Osteoblast (primary cell): ENCODE measurements at regions not wholly inside any gene's neighbourhood (a gene's known extent, or its start where the extent isn't known, plus 50 kb on each side); places are given as distances from the start of the nearest gene placed in this dataset.

Experiments used
- DNase-seq: peaks from one replicate; pipeline ENCODE4 v3.0.0; 2011; ENCODE audit warnings: low spot score, mixed read lengths; ENCODE audit not compliant: insufficient read length; ENCODE audit errors: missing footprints
- H2AFZ ChIP-seq: 2 replicates; pipeline ENCODE4 v1.6.0; 2011; ENCODE audit warnings: mild to moderate bottlenecking, low read length
- H3K27ac ChIP-seq: 2 replicates; pipeline ENCODE4 v1.5.1; 2011; ENCODE audit warnings: mild to moderate bottlenecking, low read depth, low read length, moderate library complexity
- H3K27me3 ChIP-seq: 2 replicates; pipeline ENCODE4 v1.6.0; 2012; ENCODE audit warnings: mild to moderate bottlenecking, control low read depth, inconsistent platforms, low read length, moderate library complexity; ENCODE audit not compliant: insufficient read depth
- H3K36me3 ChIP-seq: 2 replicates; pipeline ENCODE4 v1.5.1; 2011; ENCODE audit warnings: mild to moderate bottlenecking, low read length, control low read depth, moderate library complexity; ENCODE audit not compliant: insufficient read depth
- H3K4me1 ChIP-seq: 2 replicates; pipeline ENCODE4 v1.5.1; 2011; ENCODE audit warnings: mild to moderate bottlenecking, low read length, control low read depth, moderate library complexity; ENCODE audit not compliant: insufficient read depth
- H3K4me2 ChIP-seq: 2 replicates; pipeline ENCODE4 v1.6.0; 2011; ENCODE audit warnings: mild to moderate bottlenecking, low read length; ENCODE audit not compliant: insufficient read depth
- H3K4me3 ChIP-seq: fragments of 200-600 bp; sonication (generic); 3 replicates; pipeline ENCODE4 v1.5.1; 2012; ENCODE audit warnings: mild to moderate bottlenecking, low read length, inconsistent platforms; ENCODE audit not compliant: insufficient read depth
- H3K79me2 ChIP-seq: 2 replicates; pipeline ENCODE4 v1.6.0; 2012; ENCODE audit warnings: mild to moderate bottlenecking, low read length, control low read depth, inconsistent platforms; ENCODE audit not compliant: insufficient read depth
- H3K9me3 ChIP-seq: 2 replicates; pipeline ENCODE4 v1.5.1; 2011; ENCODE audit warnings: low read depth, low read length, control low read depth
- H4K20me1 ChIP-seq: 2 replicates; pipeline ENCODE4 v1.6.0; 2012; ENCODE audit warnings: mild to moderate bottlenecking, low read length, control low read depth; ENCODE audit not compliant: insufficient read depth
- TF ChIP-seq, protein P1 (sequence below): IDR thresholded peaks from 2 replicates; pipeline ENCODE4 v1.5.1; 2011; ENCODE audit warnings: mild to moderate bottlenecking, low read depth, low read length, moderate library complexity; ENCODE audit errors: extremely low read depth

DNA sequence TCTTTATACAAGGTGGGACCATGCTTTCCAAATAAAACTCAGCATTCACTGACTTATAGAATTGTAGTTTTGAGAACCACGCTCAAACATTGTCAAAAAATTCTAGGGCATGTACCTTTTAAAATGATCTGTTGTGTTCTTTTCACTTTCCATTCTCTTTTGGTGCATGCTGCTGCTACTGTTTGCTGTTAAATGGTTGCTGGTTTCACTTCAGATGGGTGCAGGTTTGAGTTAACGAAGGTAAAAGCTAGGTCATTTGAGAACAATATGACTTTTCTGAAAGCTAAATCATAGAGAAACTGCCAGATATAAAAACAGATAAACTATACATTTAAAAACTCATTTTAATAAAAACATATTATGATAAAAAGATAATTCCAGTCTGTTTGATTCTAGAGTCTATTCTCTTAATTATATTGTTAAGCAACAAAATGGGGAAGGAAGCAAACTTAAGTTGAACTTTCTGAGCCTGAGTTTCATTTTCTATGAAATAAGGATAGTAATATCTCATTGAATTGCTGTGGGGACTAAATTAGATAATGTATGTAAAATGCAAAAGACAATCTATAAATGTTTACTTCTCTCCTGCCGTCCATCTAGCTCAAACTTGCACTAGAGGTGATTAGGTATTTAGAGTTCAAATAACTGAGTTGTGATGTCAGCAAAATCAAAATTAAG is 82.4 kb downstream of the OXSM start:
- H3K27ac ChIP-seq = no peak overlapping the region
- TF ChIP-seq, protein P1, sequence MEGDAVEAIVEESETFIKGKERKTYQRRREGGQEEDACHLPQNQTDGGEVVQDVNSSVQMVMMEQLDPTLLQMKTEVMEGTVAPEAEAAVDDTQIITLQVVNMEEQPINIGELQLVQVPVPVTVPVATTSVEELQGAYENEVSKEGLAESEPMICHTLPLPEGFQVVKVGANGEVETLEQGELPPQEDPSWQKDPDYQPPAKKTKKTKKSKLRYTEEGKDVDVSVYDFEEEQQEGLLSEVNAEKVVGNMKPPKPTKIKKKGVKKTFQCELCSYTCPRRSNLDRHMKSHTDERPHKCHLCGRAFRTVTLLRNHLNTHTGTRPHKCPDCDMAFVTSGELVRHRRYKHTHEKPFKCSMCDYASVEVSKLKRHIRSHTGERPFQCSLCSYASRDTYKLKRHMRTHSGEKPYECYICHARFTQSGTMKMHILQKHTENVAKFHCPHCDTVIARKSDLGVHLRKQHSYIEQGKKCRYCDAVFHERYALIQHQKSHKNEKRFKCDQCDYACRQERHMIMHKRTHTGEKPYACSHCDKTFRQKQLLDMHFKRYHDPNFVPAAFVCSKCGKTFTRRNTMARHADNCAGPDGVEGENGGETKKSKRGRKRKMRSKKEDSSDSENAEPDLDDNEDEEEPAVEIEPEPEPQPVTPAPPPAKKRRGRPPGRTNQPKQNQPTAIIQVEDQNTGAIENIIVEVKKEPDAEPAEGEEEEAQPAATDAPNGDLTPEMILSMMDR = no peak
- no peak overlapping the region for H3K4me2 ChIP-seq
- H3K9me3 ChIP-seq = no peaks in the 10 kb centered on the region
- H4K20me1 ChIP-seq = no peaks in the 10 kb centered on the region
- no peaks in the 10 kb centered on the region for H3K36me3 ChIP-seq
- no peak overlapping the region for H2AFZ ChIP-seq
- H3K4me1 ChIP-seq = no peaks in the 10 kb centered on the region
- no peaks in the 10 kb centered on the region for H3K27me3 ChIP-seq
- H3K4me3 ChIP-seq = no peak overlapping the region
- DNase-seq = no peak
- H3K79me2 ChIP-seq = no peaks in the 10 kb centered on the region

- no peaks in the 10 kb centered on the region for H3K9me3 ChIP-seq
- no peak overlapping the region for H3K4me2 ChIP-seq
- no peak overlapping the region for H3K4me3 ChIP-seq
- H3K36me3 ChIP-seq = no peaks in the 10 kb centered on the region
- no peak for DNase-seq
- no peaks in the 10 kb centered on the region for H3K79me2 ChIP-seq
- TF ChIP-seq, protein P1 = no peak
- H3K27ac ChIP-seq = no peak overlapping the region
- no peaks in the 10 kb centered on the region for H3K4me1 ChIP-seq
- H4K20me1 ChIP-seq = no peaks in the 10 kb centered on the region
- no peak overlapping the region for H2AFZ ChIP-seq
- H3K27me3 ChIP-seq = no peaks in the 10 kb centered on the region
Observed at GRCh38 chr3:25883492-25883891, 93.6 kb downstream of the OXSM start.

DNA sequence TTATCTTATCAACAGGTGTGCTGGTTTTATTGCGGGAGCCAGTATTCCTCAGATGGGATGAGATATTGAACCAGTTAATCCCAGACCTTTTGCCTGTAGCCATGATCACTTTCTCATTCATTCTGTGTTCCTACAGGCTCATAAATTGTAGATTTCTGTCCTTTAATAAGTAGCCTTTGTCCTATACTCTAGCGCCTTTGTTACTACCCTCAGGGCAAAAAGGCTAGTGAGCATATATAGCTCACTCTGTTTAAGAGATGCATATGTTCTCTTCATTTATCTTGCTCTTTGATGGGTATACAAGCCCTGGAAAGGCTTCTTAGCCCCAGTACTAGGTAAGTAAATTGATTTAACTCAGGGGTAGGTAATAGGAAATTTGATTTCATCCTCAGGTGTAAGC is 95.1 kb downstream of the OXSM start:
- no peak overlapping the region for H3K27ac ChIP-seq
- H3K4me2 ChIP-seq = no peak overlapping the region
- H3K36me3 ChIP-seq = no peaks in the 10 kb centered on the region
- no peak overlapping the region for H2AFZ ChIP-seq
- no peaks in the 10 kb centered on the region for H3K27me3 ChIP-seq
- TF ChIP-seq, protein P1 = no peak
- no peaks in the 10 kb centered on the region for H3K79me2 ChIP-seq
- no peaks in the 10 kb centered on the region for H3K4me1 ChIP-seq
- DNase-seq = no peak
- no peaks in the 10 kb centered on the region for H4K20me1 ChIP-seq
- H3K4me3 ChIP-seq = no peak overlapping the region
- H3K9me3 ChIP-seq = no peaks in the 10 kb centered on the region

DNA sequence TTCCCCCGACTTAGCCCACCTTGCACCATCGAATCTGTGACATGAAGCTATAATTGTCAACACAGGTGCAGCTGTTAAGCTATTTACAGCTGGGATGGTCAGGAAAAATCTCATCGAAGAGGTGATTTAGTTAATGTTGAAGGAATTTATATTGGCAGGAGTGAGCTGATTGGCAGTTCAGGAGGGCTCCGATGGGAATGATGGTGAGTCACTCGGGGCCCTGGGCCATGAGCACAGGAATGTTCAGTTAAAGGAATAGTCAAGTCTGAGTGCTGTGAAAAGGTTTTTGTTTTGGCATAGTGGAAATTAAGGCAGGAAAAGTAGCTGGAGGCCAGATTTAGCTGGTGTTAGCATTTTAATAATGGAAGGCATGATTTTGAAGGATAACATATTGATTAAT is 95.7 kb downstream of the OXSM start:
- no peak for DNase-seq
- Histone ChIP-seq H3K27ac (no peak overlapping the region), H4K20me1 (no peaks in the 10 kb centered on the region), H3K79me2 (no peaks in the 10 kb centered on the region), H3K27me3 (no peaks in the 10 kb centered on the region), H3K9me3 (no peaks in the 10 kb centered on the region), H3K4me2 (no peak overlapping the region), H3K4me1 (no peaks in the 10 kb centered on the region), H2AFZ (no peak overlapping the region), H3K36me3 (no peaks in the 10 kb centered on the region), H3K4me3 (no peak overlapping the region)
- TF ChIP-seq, protein P1 = no peak
